EH (cell line): ENCODE measurements at regions not wholly inside any gene's neighbourhood (a gene's known extent, or its start where the extent isn't known, plus 50 kb on each side); places are given as distances from the start of the nearest gene placed in this dataset.

Source experiments
- DNase-seq: peaks from one replicate; pipeline ENCODE4 v3.0.0-alpha.2; 2015; ENCODE audit warnings: low read depth

DNA sequence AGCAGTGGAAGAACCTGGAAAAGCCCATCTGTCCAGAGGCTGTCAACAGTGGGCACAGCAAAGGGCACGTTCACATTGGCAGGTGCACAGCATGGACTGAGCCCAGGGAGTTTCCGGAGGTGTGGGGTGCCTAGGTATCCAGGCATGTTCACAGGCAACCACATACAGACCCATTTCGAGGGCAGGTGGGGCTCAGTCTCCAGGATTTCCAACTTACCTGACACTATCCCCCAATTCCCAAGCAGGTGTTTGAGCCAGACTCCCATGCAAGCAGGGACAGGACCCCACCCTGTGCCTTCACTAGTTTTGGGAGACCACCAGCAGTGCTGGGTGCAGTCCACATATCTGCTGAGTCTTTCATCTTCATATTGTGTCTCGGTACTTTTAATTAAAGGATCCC, 65.0 kb upstream of the IRF2BP2 start:
- DNase-seq: no peak

DNA sequence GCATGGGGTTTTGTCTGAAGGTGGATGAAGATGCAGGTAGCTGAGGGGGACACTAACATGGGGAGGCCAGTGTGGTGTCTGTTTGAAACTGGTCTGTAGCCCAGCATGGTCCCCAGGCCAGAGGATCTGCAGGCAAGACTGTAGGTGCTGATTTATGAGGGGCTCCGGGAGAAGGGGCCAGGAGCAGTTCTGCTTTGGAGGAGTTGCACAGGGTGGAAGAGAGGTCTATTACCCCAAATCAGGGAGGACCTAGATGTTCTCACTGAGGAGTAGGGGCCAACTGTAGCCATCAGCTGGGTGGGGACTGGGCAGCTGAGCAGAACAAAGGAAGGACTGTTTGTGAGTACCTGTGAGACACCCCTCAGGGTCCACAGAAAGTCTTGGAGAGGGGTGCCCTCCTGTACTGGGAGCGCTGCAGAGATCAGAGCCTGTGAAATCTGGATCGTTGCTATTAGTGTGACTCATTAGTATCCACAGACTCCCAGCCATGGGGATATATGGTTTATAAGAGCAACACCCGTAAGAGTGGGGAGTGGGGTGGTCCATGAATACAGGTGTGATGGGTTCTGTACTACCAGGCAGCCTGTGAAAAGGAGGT, 64.3 kb upstream of the IRF2BP2 start:
- no peak for DNase-seq

DNA sequence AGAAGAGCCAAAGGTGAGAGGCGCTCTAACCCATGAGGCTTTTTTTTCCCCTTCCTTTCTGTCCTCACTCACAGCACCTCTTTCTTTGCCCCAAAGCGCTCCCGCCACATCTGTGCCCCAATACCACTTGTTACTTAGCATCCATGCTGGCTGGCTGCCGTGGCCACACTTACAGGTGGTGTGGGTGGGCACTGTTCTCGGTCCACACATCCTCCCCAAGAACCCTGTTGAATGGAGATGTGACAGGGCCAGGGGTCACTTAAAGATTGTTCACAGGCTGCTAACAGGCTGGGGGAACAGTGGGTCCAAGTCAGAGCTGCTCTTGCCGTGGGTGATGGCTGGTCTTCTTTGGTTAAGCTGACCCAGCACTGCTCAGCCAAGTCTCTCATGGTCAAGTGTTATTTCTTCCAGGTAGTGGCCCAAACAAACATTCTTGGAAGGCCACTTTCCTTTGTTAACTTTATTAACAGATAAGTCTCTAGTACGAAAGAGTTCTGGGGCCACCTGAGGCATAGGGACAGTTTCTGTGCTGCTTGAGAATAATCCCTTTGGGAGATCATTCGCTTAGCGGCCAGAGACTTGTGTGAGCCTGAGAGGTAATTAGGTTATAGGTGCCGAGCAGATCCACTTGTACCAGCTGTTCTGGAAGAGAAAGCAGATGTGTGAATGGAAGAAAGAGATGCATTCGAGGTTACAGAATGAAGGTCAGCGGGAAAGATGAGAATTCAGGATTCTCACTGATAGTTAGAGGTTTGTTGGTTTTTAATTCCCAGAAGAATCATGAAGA, 62.6 kb upstream of the IRF2BP2 start:
- no peak for DNase-seq

DNA sequence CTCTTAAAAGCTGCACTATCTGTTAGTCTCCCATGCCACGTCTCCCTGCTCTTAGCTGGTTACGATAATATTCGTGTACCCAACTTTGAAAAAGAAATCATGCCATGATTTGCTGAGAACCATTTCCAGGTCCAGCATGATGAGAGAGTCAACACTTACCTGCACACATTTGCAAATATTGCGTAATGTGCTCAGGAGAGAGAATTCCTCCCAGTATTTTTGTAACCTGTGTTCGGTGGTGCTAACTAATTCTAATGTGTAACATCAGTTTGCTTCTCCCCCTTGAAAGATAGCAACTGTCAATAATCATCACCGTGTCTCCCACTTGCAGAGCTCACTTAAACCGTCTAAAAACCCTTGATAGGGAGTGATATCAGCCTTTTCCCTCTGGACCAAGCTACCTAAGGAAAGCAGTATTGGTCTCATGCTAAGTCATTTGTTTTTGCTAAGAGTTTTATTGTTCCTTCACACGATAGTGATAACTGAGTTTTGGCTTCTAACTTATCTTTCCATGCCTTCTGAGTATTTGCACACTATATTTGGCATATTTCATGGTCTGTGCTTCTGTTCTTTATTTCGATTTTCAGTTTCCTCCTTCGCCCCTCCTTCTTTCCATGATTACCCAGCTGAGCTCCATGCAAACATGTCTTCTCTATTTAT, 61.1 kb upstream of the IRF2BP2 start:
- no peak for DNase-seq

DNA sequence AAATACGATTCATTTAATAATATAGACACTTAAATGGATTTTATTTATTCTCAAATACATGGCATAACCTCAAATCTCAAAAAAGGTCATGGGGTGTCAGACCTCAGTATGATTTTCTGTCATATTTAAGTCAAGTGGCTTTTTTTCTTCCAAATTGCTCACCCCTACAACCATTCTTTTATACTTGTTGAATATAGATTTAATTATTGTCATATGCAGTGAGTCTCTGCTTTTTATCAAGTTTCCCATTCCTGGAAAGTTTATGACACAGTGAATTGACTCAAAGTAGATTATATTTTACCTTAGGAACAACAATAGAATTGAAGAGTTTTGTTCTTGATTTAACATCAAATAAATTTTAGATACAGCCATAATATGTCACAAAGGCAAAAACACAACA, 59.5 kb upstream of the IRF2BP2 start:
- no peak for DNase-seq

DNA sequence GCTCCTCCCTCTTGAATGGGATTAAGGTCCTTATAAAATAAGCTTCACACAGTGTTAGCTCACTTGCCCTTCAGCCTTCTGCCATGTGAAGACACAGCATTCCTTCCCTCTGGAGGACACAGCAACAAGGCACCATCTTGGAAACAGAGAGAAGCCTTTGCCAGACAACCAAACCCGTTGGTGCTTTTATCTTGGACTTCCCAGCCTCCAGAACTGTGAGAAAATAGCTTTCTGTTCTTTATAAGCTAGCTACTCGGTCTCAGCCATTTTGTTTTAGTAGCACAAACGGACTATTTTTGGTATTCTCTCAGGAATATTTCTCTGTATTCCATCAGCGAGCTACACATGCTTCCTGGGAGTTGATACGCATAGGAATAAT, 58.6 kb upstream of the IRF2BP2 start:
- no peak for DNase-seq

DNA sequence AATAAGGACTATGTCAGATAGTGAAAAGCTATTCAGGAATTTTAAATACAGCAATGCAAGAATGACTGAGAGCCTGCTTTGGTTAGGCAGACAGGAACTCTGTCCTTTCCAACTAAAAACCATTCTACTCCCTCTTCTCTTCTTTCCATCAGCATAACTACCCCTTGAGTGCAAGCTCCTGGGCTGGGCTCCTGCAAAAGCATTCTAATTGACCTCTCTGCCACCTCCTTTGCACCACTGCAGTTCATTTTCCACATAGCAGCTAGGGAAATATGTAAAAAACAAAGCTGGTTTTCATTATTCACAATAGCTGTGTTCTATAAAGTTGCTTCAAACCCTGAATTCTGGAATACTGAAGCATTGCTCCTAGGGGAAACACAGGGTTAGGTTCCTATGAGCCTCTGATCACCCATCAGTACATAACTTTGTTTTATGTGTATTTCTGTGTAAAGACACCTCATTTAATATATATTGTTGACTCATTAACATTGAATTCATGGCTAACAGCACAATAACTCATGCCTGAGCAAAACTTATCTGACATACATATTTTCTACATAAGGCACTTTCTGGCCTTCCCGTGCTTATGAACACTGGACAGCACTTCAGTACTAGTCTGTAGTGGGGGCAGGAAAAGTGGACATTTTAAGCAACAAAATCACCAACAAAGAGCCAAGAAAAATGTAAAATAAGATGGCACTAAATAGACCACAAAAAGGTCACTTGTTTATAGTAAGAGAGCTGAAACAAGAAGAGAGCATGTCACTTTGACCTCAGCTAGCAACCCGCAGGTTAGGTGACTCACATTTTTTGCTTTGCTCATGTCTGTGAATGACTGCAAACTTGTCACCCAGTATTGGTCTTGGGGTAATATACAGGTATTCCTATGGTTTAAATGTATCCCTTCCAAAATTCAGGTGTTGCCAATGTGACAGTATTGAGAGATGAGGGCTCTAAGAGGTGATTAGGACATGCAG, 57.9 kb upstream of the IRF2BP2 start:
- DNase-seq: no peak

DNA sequence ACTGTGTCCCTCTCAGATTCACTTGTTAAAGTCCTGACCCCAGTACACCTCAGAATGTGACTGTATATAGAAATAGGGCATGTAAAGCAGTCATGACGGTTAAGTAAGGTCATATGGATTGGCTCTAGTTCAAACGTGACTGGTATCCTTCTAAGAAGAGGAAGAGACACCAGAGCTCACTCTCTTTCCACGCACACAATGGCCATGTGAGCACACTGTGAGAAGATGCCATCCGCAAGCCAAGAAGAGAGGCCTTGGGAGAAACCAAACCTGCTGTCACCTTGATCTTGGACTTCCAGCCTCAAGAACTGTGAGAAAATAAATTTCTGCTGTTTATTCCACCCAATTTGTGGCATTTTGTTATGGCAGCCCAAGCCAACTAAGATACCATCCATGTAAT, 56.8 kb upstream of the IRF2BP2 start:
- no peak for DNase-seq

DNA sequence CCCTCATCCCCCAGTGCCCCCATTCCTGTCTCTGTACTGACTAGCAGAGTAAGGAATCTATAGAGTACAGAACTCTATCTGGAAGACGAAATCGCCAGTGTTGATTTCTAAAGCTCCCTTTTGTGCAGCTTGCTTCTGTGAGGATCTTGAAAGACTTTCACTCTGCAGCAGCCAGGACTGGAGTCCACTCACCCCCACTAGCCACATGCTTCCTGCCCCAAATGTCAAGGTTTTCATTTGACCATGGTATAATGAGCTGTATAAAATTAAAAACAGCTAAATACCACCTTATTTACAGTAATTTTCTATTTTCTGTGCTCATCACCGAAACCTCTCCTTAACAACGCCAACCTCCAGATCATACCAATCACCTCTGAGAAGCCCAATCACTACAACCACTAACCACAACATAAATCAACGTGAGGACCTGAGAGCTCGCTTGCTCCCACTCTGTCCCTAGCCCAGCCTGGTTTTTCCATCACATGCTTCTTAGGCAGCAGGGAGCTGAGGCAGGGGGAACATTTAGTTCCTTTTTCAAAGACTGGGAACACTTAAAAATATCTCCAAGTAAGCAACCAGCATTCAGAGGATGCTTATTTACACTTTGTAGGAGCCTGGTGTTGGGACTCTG, 56.1 kb upstream of the IRF2BP2 start:
- no peak for DNase-seq

DNA sequence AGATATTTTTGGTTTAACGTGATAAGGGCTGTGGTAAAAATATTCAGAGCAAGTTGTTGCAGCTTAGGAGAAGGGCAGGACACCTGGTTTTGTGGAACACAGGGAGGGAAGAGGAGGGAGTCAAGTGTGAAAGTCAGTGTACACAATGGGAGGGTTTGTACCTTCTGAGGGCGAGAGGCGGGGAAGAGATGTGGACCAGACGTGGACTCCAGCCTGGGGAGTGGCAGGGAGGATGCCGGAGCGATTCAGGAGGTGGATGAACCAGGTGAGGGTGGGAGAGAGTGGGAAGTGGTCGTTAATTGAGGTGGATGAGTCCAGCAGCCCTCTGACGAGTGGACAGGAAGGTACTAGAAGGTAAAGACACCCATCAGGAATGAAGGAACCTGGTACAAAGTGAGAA, 52.2 kb upstream of the IRF2BP2 start:
- DNase-seq: no peak

DNA sequence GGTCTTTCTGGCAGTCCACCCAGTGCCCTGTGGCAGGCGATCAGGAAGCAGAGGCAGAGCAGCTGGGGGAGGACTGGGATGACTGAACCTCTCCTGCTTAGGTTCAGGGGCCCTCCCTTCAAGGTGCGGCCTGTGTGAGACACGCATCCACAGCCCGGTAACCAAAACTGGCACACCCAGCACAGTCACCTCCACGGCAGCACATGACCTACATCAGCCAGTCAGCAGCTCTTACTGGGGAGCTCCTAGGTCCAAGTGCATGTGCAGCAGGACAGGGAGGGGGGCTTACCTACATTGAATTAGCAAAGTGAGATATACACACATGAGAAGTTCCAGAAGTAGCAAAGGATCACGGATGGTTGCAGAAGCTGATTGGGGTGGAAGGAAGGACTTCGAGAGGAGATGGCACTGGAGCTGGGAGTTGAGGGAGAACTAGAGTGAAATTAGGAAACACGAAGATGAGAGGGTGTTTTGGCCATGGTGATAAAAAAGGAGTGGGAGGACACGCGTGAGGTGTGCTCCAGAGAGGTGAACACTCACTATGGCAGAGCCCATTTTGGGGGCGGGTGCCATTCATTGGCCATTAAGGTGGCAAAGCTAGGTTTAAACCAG, 51.4 kb upstream of the IRF2BP2 start:
- DNase-seq: no peak

DNA sequence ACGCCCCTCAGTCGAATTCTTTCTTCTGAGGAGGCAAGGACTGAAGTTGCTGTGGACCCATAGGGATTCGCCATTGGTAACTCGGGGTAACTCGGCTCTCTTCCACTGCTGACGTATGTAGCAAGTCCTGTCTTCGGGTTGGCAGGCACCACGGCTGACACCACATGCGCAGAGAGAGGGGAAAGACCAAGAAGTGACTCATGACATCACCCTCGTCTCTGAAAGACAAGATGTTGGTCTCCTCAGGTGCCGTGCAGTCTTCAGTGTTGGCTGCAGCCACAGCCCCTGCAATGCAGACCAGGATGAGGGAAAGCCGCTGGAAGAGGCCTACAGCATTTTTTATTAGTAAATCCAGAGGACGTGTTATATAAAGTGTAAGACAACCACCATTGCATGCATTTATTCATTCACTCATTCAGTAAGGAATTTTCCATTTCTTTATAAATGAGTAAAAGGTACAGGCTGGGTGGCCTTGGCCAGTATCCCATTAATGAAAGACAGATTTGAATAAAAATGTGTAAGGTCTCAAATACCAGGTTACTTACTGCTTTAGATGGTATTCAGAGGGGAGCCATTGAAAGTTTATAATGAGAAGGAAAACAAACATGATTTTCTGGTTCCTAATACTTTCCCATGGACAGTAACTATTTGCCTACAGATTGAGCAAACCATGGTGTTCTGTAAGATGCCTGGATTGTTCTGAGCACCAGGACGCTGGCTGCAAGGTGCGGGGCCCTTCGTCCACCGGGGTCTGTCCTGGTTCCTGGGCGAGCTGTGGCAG, 50.7 kb upstream of the IRF2BP2 start:
- DNase-seq: no peak
